ENCODE measurements at regions not wholly inside any gene's neighbourhood (a gene's known extent, or its start where the extent isn't known, plus 50 kb on each side); places are given as distances from the start of the nearest gene placed in this dataset.
"Not testable (repeated sequence)": the region's sequence is repeated elsewhere in the genome, so short reads cannot be mapped to it uniquely, and the experiment has no call there.

GRCh38 chr1:82062206-82062605, 261.5 kb downstream of the ADGRL2 start:
- no peak for DNase-seq

GRCh38 chr1:82059959-82060358, 259.2 kb downstream of the ADGRL2 start:
- DNase-seq = no peak

GRCh38 chr1:82057011-82057410, 256.3 kb downstream of the ADGRL2 start:
- no peak for DNase-seq

GRCh38 chr1:82055375-82055774, 254.6 kb downstream of the ADGRL2 start:
- not testable (repeated sequence) for DNase-seq

- DNase-seq = no peak
These were observed 251.8 kb downstream of the ADGRL2 start for GRCh38 chr1:82052563-82052962.

GRCh38 chr1:82048596-82048995, 247.9 kb downstream of the ADGRL2 start:
- DNase-seq = no peak

- DNase-seq = no peak
These were observed 244.5 kb downstream of the ADGRL2 start for GRCh38 chr1:82045221-82045620.

GRCh38 chr1:82044536-82044935, 243.8 kb downstream of the ADGRL2 start:
- no peak for DNase-seq

- DNase-seq = no peak
These were observed 243.4 kb downstream of the ADGRL2 start for GRCh38 chr1:82044111-82044510.

GRCh38 chr1:82042306-82043060, 241.7 kb downstream of the ADGRL2 start:
- DNase-seq = no peak

All from SW 1271 (cell line).